K562 (cell line): ENCODE measurements at regions not wholly inside any gene's neighbourhood (a gene's known extent, or its start where the extent isn't known, plus 50 kb on each side); places are given as distances from the start of the nearest gene placed in this dataset.

ENCODE experiments used
- BRCA1 ChIP-seq, 2 experiments: fragments of 450-650 bp in 1 of 2; sonication (generic) in 1 of 2; formaldehyde crosslinking in 1 of 2; IDR thresholded peaks; 2 replicates each; pipeline versions ENCODE4 v1.5.0 to v1.6.1; 2017 to 2020; ENCODE audit warnings: mild to moderate bottlenecking in 1 of 2, missing genetic modification reagents in 1 of 2
- CBFB ChIP-seq: sonication (generic); formaldehyde crosslinking; IDR thresholded peaks from 2 replicates; pipeline ENCODE4 v1.4.0; 2020; ENCODE audit warnings: mild to moderate bottlenecking, missing genetic modification reagents
- CREB1 ChIP-seq, 2 experiments: sonication (generic) in 1 of 2; formaldehyde crosslinking in 1 of 2; IDR thresholded peaks; 2 replicates each; pipeline versions ENCODE4 v1.6.1 to v1.8.0; 2012 to 2022; ENCODE audit warnings: inconsistent platforms in 1 of 2, mild to moderate bottlenecking in 1 of 2, missing genetic modification reagents in 1 of 2, moderate library complexity in 1 of 2
- HBP1 ChIP-seq: fragments of 450-650 bp; formaldehyde crosslinking; IDR thresholded peaks from 2 replicates; pipeline ENCODE4 v1.4.0; 2022; ENCODE audit warnings: missing genetic modification characterization
- KLF16 ChIP-seq: IDR thresholded peaks from 2 replicates; pipeline ENCODE4 v1.6.1; 2016; ENCODE audit warnings: antibody characterized with exemption
- L3MBTL2 ChIP-seq: fragments of 450-650 bp; IDR thresholded peaks from 2 replicates; pipeline ENCODE4 v1.6.1; 2016; ENCODE audit warnings: mild to moderate bottlenecking, moderate library complexity
- LEF1 ChIP-seq: fragments of 450-650 bp; IDR thresholded peaks from 2 replicates; pipeline ENCODE4 v1.6.1; 2016; ENCODE audit warnings: mild to moderate bottlenecking
- NFIC ChIP-seq: fragments of 450-650 bp; IDR thresholded peaks from 2 replicates; pipeline ENCODE4 v1.6.1; 2017; ENCODE audit warnings: mild to moderate bottlenecking, inconsistent platforms
- POLR2A ChIP-seq: fragments of 450-650 bp; conservative IDR thresholded peaks from 2 replicates; pipeline ENCODE4 v1.6.1; 2016
- POLR2G ChIP-seq: fragments of 200-400 bp; formaldehyde crosslinking; IDR thresholded peaks from 2 replicates; pipeline ENCODE4 v1.6.1; 2017; ENCODE audit warnings: low read depth, mild to moderate bottlenecking, antibody characterized with exemption, low read length, moderate library complexity
- RFX5 ChIP-seq: IDR thresholded peaks from 2 replicates; pipeline ENCODE4 v1.6.1; 2011; ENCODE audit warnings: low read depth, mild to moderate bottlenecking, improper control_type of control experiment, low read length
- SIX5 ChIP-seq, 2 experiments: IDR thresholded peaks; 2 replicates each; pipeline ENCODE4 v1.6.1; 2011; ENCODE audit warnings: low read length in 2 of 2, borderline replicate concordance in 1 of 2, low read depth in 1 of 2, mild to moderate bottlenecking in 1 of 2, moderate library complexity in 1 of 2; ENCODE audit not compliant: insufficient read depth in 1 of 2
- STAG1 ChIP-seq: sonication (generic); formaldehyde crosslinking; IDR thresholded peaks from 2 replicates; pipeline ENCODE4 v1.5.0; 2020; ENCODE audit warnings: missing genetic modification reagents, borderline replicate concordance
- TAF9B ChIP-seq: fragments of 450-650 bp; IDR thresholded peaks from 2 replicates; pipeline ENCODE4 v1.6.1; 2018; ENCODE audit warnings: mild to moderate bottlenecking; ENCODE audit not compliant: partially characterized antibody
- TFAP4 ChIP-seq: sonication (generic); formaldehyde crosslinking; IDR thresholded peaks from 2 replicates; pipeline ENCODE4 v1.8.0; 2022; ENCODE audit warnings: missing genetic modification reagents, mild to moderate bottlenecking, moderate library complexity, borderline replicate concordance
- THRA ChIP-seq: fragments of 450-650 bp; IDR thresholded peaks from 2 replicates; pipeline ENCODE4 v1.6.1; 2017; ENCODE audit warnings: mild to moderate bottlenecking, moderate library complexity
- TRIM28 ChIP-seq: fragments of 450-650 bp; IDR thresholded peaks from 2 replicates; pipeline ENCODE4 v1.6.1; 2017
- ZNF197 ChIP-seq: fragments of 200-800 bp; sonication (Bioruptor generic); IDR thresholded peaks from 2 replicates; pipeline ENCODE4 v1.6.1; 2016; ENCODE audit warnings: low read depth, missing genetic modification characterization, missing compliant biosample characterization
- ZNF23 ChIP-seq: fragments of 250-450 bp; sonication (Bioruptor Pico); IDR thresholded peaks from 2 replicates; pipeline ENCODE4 v1.4.0; 2020; ENCODE audit warnings: mild to moderate bottlenecking
- ZNF282 ChIP-seq: sonication (generic); formaldehyde crosslinking; IDR thresholded peaks from 2 replicates; pipeline ENCODE4 v1.8.1; 2023; ENCODE audit warnings: missing genetic modification reagents
- ZNF707 ChIP-seq: fragments of 250-450 bp; sonication (Bioruptor Pico); conservative IDR thresholded peaks from 2 replicates; pipeline ENCODE4 v1.8.0; 2022; ENCODE audit warnings: inconsistent platforms, mild to moderate bottlenecking, moderate library complexity
- TF ChIP-seq, protein P1 (sequence below), 2 experiments: IDR thresholded peaks in 1 of 2; conservative IDR thresholded peaks in 1 of 2; 2 replicates each; pipeline ENCODE4 v1.6.1; 2016; ENCODE audit warnings: low read depth in 2 of 2, mild to moderate bottlenecking in 1 of 2, missing compliant biosample characterization in 1 of 2, missing genetic modification characterization in 1 of 2, moderate library complexity in 1 of 2
- TF ChIP-seq, protein P2 (sequence below): fragments of 450-650 bp; IDR thresholded peaks from 2 replicates; pipeline ENCODE4 v1.6.1; 2016; ENCODE audit warnings: low read depth, mild to moderate bottlenecking, moderate library complexity

- TF ChIP-seq L3MBTL2: peak; percentile 60
- no peak for TF ChIP-seq STAG1
- peak; percentile 81; the same call in 1 of the 2 replicates for TF ChIP-seq ZNF197 (CRISPR knock-in tag)
- no peak for TF ChIP-seq ZNF23 (CRISPR knock-in tag)
- TF ChIP-seq TFAP4 (CRISPR knock-in tag): peak; percentile 86
- TF ChIP-seq POLR2A: no peak
- peak; percentile 87 for TF ChIP-seq TRIM28
- no peak for TF ChIP-seq RFX5
- TF ChIP-seq, protein P1, sequence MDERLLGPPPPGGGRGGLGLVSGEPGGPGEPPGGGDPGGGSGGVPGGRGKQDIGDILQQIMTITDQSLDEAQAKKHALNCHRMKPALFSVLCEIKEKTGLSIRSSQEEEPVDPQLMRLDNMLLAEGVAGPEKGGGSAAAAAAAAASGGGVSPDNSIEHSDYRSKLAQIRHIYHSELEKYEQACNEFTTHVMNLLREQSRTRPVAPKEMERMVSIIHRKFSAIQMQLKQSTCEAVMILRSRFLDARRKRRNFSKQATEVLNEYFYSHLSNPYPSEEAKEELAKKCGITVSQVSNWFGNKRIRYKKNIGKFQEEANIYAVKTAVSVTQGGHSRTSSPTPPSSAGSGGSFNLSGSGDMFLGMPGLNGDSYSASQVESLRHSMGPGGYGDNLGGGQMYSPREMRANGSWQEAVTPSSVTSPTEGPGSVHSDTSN (CRISPR knock-in tag; IDR thresholded peaks at IDR 0.05; ENCODE audit: low read depth): peak; percentile 50
- TF ChIP-seq, protein P1 (tag; conservative IDR thresholded peaks at IDR 0.05; ENCODE audit: low read depth): peak; percentile 99
- TF ChIP-seq LEF1: peak; percentile 98
- no peak for TF ChIP-seq ZNF707 (CRISPR knock-in tag)
- TF ChIP-seq BRCA1 (IDR thresholded peaks at IDR 0.05): no peak
- no peak for TF ChIP-seq BRCA1 (CRISPR knock-in tag; IDR thresholded peaks at IDR 0.05)
- peak; percentile 87 for TF ChIP-seq CREB1 (IDR thresholded peaks at IDR 0.05)
- no peak; the same call in 1 of the 2 replicates for TF ChIP-seq CREB1 (CRISPR knock-in tag; IDR thresholded peaks at IDR 0.05)
- TF ChIP-seq TAF9B: peak; percentile 60
- TF ChIP-seq ZNF282 (CRISPR knock-in tag): no peak
- TF ChIP-seq, protein P2, sequence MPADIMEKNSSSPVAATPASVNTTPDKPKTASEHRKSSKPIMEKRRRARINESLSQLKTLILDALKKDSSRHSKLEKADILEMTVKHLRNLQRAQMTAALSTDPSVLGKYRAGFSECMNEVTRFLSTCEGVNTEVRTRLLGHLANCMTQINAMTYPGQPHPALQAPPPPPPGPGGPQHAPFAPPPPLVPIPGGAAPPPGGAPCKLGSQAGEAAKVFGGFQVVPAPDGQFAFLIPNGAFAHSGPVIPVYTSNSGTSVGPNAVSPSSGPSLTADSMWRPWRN: peak; percentile 98
- TF ChIP-seq KLF16: peak; percentile 99
- TF ChIP-seq NFIC: peak; percentile 99
- TF ChIP-seq CBFB (CRISPR knock-in tag): peak; percentile 95
- TF ChIP-seq HBP1 (CRISPR knock-in tag): peak; percentile 78; the same call in 1 of the 2 replicates
- no peak for TF ChIP-seq SIX5 (IDR thresholded peaks at IDR 0.05; ENCODE audit: borderline replicate concordance in 1 of 2, insufficient read depth in 1 of 2, low read depth in 1 of 2, low read length in 2 of 2)
- no peak for TF ChIP-seq POLR2G
- no peak for TF ChIP-seq THRA
Observed at GRCh38 chr2:11967946-11968465, 221.6 kb downstream of the LPIN1 start (continued).
